ENCODE measurements at regions not wholly inside any gene's neighbourhood (a gene's known extent, or its start where the extent isn't known, plus 50 kb on each side); places are given as distances from the start of the nearest gene placed in this dataset.

DNA sequence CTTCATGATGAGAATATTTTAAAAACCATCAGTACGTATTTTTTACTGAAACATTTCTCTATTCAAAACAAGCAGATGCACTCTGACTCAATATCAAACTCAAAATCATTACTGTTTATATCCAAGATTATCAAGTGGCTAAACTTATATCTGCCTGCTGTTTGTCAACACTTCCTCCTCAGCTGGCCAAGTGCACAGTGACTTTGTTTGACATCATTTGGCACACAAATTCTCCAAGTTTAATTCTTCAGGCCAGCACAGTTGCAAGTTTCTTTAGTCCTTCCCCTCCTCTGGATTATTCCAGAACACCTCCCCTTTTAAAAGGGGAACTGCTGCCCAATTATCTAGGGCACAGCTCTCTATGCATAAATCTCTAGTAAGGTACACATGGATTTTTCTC lies 346.6 kb downstream of the FSIP2 start:
- TF ChIP-seq, protein P1, sequence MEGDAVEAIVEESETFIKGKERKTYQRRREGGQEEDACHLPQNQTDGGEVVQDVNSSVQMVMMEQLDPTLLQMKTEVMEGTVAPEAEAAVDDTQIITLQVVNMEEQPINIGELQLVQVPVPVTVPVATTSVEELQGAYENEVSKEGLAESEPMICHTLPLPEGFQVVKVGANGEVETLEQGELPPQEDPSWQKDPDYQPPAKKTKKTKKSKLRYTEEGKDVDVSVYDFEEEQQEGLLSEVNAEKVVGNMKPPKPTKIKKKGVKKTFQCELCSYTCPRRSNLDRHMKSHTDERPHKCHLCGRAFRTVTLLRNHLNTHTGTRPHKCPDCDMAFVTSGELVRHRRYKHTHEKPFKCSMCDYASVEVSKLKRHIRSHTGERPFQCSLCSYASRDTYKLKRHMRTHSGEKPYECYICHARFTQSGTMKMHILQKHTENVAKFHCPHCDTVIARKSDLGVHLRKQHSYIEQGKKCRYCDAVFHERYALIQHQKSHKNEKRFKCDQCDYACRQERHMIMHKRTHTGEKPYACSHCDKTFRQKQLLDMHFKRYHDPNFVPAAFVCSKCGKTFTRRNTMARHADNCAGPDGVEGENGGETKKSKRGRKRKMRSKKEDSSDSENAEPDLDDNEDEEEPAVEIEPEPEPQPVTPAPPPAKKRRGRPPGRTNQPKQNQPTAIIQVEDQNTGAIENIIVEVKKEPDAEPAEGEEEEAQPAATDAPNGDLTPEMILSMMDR (conservative IDR thresholded peaks at IDR 0.05; ENCODE audit: low read length): no peak
- no peak for TF ChIP-seq EZH2phosphoT487 (IDR thresholded peaks at IDR 0.05; ENCODE audit: borderline replicate concordance)

All from Loucy (cell line).